Cardiac muscle cell (in vitro differentiated cells and primary cell): ENCODE measurements at regions not wholly inside any gene's neighbourhood (a gene's known extent, or its start where the extent isn't known, plus 50 kb on each side); places are given as distances from the start of the nearest gene placed in this dataset.
A peak's percentile ranks its signal among the peaks of the same experiment; 100 is the strongest.
"Not testable (repeated sequence)": the region's sequence is repeated elsewhere in the genome, so short reads cannot be mapped to it uniquely, and the experiment has no call there.

Experiments
- DNase-seq, 2 donors: peaks; one replicate each; pipeline versions ENCODE4 v3.0.0 to v3.0.0-alpha.2; 2010 to 2017; ENCODE audit warnings: low read depth in 1 of 2, low spot score in 1 of 2
- H3K27ac ChIP-seq: fragments of 200-600 bp; sonication (generic); 2 replicates; pipeline ENCODE4 v1.5.1; 2016
- H3K27me3 ChIP-seq: fragments of 200-600 bp; sonication (generic); 2 replicates; pipeline ENCODE4 v1.6.0; 2016; ENCODE audit warnings: control low read depth
- H3K36me3 ChIP-seq: fragments of 200-600 bp; sonication (generic); 2 replicates; pipeline ENCODE4 v1.5.1; 2016; ENCODE audit warnings: control low read depth
- H3K4me1 ChIP-seq: fragments of 200-600 bp; sonication (generic); 2 replicates; pipeline ENCODE4 v1.8.1; 2017; ENCODE audit warnings: low read depth, mild to moderate bottlenecking, mixed run types
- H3K4me3 ChIP-seq: fragments of 200-600 bp; sonication (generic); 2 replicates; pipeline ENCODE4 v1.5.1; 2016; ENCODE audit warnings: mild to moderate bottlenecking
- H3K9me3 ChIP-seq: fragments of 200-600 bp; sonication (generic); 2 replicates; pipeline ENCODE4 v1.5.1; 2017; ENCODE audit warnings: low read depth, mild to moderate bottlenecking, control low read depth
- CTCF ChIP-seq: IDR thresholded peaks from 2 replicates; pipeline ENCODE4 v1.5.1; 2012; ENCODE audit warnings: low read depth, mild to moderate bottlenecking, low read length

GRCh38 chr4:62434921-62435320, 1234.8 kb downstream of the ADGRL3 start:
- DNase-seq = no peak
- H3K27ac ChIP-seq = no peak overlapping the region
- H3K9me3 ChIP-seq = no peaks in the 10 kb centered on the region
- H3K36me3 ChIP-seq = no peaks in the 10 kb centered on the region
- TF ChIP-seq CTCF = no peak
- H3K27me3 ChIP-seq = no peaks in the 10 kb centered on the region
- no peak overlapping the region for H3K4me3 ChIP-seq
- no peaks in the 10 kb centered on the region for H3K4me1 ChIP-seq

- DNase-seq, H3K4me1 ChIP-seq, H3K27me3 ChIP-seq, H3K27ac ChIP-seq, H3K36me3 ChIP-seq, H3K4me3 ChIP-seq, H3K9me3 ChIP-seq: not testable (repeated sequence)
These were observed 1231.5 kb downstream of the ADGRL3 start for GRCh38 chr4:62431513-62432231.

GRCh38 chr4:62429297-62429696, 1229.2 kb downstream of the ADGRL3 start:
- Histone ChIP-seq H3K4me1 (no peaks in the 10 kb centered on the region), H3K9me3 (no peaks in the 10 kb centered on the region), H3K36me3 (no peaks in the 10 kb centered on the region), H3K27ac (no peak overlapping the region), H3K27me3 (no peaks in the 10 kb centered on the region), H3K4me3 (no peak overlapping the region)
- TF ChIP-seq CTCF = no peak
- DNase-seq = no peak

- no peak overlapping the region for H3K4me3 ChIP-seq
- no peaks in the 10 kb centered on the region for H3K9me3 ChIP-seq
- no peaks in the 10 kb centered on the region for H3K27me3 ChIP-seq
- H3K27ac ChIP-seq = no peak overlapping the region
- DNase-seq = no peak
- no peak for TF ChIP-seq CTCF
- no peaks in the 10 kb centered on the region for H3K36me3 ChIP-seq
- peaks cover 9% of the 10 kb centered on the region for H3K4me1 ChIP-seq
These were observed 1215.1 kb downstream of the ADGRL3 start for GRCh38 chr4:62415256-62415655.

- TF ChIP-seq CTCF = no peak
- H3K36me3 ChIP-seq = no peaks in the 10 kb centered on the region
These were observed 1214.4 kb downstream of the ADGRL3 start for GRCh38 chr4:62414563-62414962.

GRCh38 chr4:62410371-62411003, 1210.4 kb downstream of the ADGRL3 start:
- Histone ChIP-seq H3K4me1 (peaks cover 11% of the 10 kb centered on the region), H3K4me3 (no peak overlapping the region)

More at GRCh38 chr4:62414563-62414962, 1214.4 kb downstream of the ADGRL3 start:
- H3K9me3 ChIP-seq = no peaks in the 10 kb centered on the region
- no peak for DNase-seq
- H3K4me1 ChIP-seq = peaks cover 11% of the 10 kb centered on the region
- no peaks in the 10 kb centered on the region for H3K27me3 ChIP-seq
- no peak overlapping the region for H3K4me3 ChIP-seq
- no peak overlapping the region for H3K27ac ChIP-seq

More at GRCh38 chr4:62410371-62411003, 1210.4 kb downstream of the ADGRL3 start:
- H3K27me3 ChIP-seq = no peaks in the 10 kb centered on the region
- no peak for TF ChIP-seq CTCF
- DNase-seq = peak in 1 of 2 donors; percentile 66
- H3K36me3 ChIP-seq = no peaks in the 10 kb centered on the region
- peak overlapping the region; percentile 21 for H3K27ac ChIP-seq
- H3K9me3 ChIP-seq = no peaks in the 10 kb centered on the region
